Spleen (tissue), 11 donors: ENCODE measurements at regions not wholly inside any gene's neighbourhood (a gene's known extent, or its start where the extent isn't known, plus 50 kb on each side); places are given as distances from the start of the nearest gene placed in this dataset.

Experiments
- DNase-seq: peaks from one replicate; pipeline ENCODE4 v3.0.0-alpha.2; 2020
- H3K27ac ChIP-seq, 8 donors: fragments of 200-600 bp; sonication (generic) in 7 of 8; 1 replicate in 4 of 8; 2 replicates in 4 of 8; pipeline versions ENCODE4 v1.5.0 to v1.8.0; 2016 to 2021; ENCODE audit warnings: inconsistent platforms in 4 of 8, mild to moderate bottlenecking in 4 of 8, moderate library complexity in 1 of 8
- H3K27me3 ChIP-seq, 7 donors: fragments of 200-600 bp; sonication (generic) in 6 of 7; replicated peaks in 1 of 7; 1 replicate in 4 of 7; 2 replicates in 3 of 7; pipeline versions ENCODE4 v1.5.0 to v1.8.0; 2016 to 2021; ENCODE audit warnings: inconsistent platforms in 3 of 7, mild to moderate bottlenecking in 1 of 7
- H3K36me3 ChIP-seq, 6 donors: fragments of 200-600 bp; sonication (generic) in 5 of 6; 1 replicate in 4 of 6; 2 replicates in 2 of 6; pipeline versions ENCODE4 v1.5.0 to v1.8.0; 2016 to 2021; ENCODE audit warnings: inconsistent platforms in 2 of 6
- H3K4me1 ChIP-seq, 6 donors: fragments of 200-600 bp; sonication (generic) in 5 of 6; 1 replicate in 3 of 6; 2 replicates in 3 of 6; pipeline versions ENCODE4 v1.5.0 to v1.8.0; 2016 to 2021; ENCODE audit warnings: inconsistent platforms in 3 of 6
- H3K4me3 ChIP-seq, 8 donors: fragments of 200-600 bp; sonication (generic) in 7 of 8; 1 replicate in 4 of 8; 2 replicates in 4 of 8; pipeline versions ENCODE4 v1.5.0 to v1.8.0; 2016 to 2021; ENCODE audit warnings: inconsistent platforms in 4 of 8, mild to moderate bottlenecking in 4 of 8, moderate library complexity in 2 of 8
- H3K9me3 ChIP-seq, 8 donors: fragments of 200-600 bp; sonication (generic) in 7 of 8; 1 replicate in 4 of 8; 2 replicates in 4 of 8; pipeline versions ENCODE4 v1.5.0 to v1.8.0; 2016 to 2021; ENCODE audit warnings: inconsistent platforms in 4 of 8
- POLR2A ChIP-seq, 3 donors: fragments of 450-650 bp; IDR thresholded peaks; one replicate each; pipeline ENCODE4 v1.5.1; 2017; ENCODE audit warnings: antibody characterized with exemption in 3 of 3, mild to moderate bottlenecking in 1 of 3
- POLR2AphosphoS5 ChIP-seq, 3 donors: sonication (generic); formaldehyde crosslinking; IDR thresholded peaks; one replicate each; pipeline ENCODE4 v1.5.1; 2017; ENCODE audit warnings: antibody characterized with exemption in 3 of 3
- WGBS, 5 donors: extraction: QIAGEN DNeasy Blood & Tissue Kit in 3 of 5; methylation state at CpG; one replicate each; pipeline versions ENCODE4 v1.1.5 to v1.1.7; 2013 to 2018; 5-methylcytosine and 5-hydroxymethylcytosine counted together
- intact Hi-C: fragments of 100-400 bp; cut with DNase I; formaldehyde crosslinking; loops from one replicate; pipeline ENCODE4 v1.15.0; 2023; ENCODE audit warnings: low total_unique reads
- TF ChIP-seq, protein P1 (sequence below), 11 experiments: fragments of 200-600 bp in 7 of 11; fragments of 450-650 bp in 4 of 11; sonication (generic) in 4 of 11; IDR thresholded peaks in 8 of 11; conservative IDR thresholded peaks in 3 of 11; 1 replicate in 7 of 11; 2 replicates in 4 of 11; pipeline versions ENCODE4 v1.4.0 to v1.8.0; 2016 to 2021; ENCODE audit warnings: antibody characterized with exemption in 11 of 11, inconsistent platforms in 4 of 11, mild to moderate bottlenecking in 1 of 11
- donor health status: healthy with polysubstance abuse.
- donor health status: DM: no; HTN: no; CAD: no; lungs with moderate emphysema.
- donor health status: DM: no; HTN: no; CAD: no.
- donor health status: Bipolar disorder and iron deficiency.
- donor health status: healthy.
- donor health status: DM: no; HTN: no; CAD: no.
- donor health status: DM: yes; HTN: yes; CAD: no.

DNA sequence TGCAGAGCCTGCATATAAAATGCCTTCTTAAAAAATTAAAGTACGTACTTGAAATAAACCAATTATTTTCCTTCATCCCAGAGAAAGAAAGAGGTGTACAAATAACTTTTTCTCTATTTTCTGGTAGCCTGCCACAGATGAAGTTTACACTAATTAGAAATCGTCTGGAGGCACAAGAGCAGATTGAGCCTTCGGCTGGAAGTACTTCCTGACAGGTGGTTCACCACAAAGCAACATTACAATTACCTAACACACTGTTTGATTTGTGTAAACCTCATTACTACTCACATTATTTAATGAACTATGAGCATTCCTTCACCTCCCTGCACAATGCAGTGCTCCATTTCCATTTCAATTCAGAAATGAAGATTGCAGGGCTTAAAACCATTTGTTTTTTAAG is 856.1 kb downstream of the SI start:
- 37 to 47% (median 40%) methylated on average over 3 of the region's 3 CpGs for WGBS, 5 donors

DNA sequence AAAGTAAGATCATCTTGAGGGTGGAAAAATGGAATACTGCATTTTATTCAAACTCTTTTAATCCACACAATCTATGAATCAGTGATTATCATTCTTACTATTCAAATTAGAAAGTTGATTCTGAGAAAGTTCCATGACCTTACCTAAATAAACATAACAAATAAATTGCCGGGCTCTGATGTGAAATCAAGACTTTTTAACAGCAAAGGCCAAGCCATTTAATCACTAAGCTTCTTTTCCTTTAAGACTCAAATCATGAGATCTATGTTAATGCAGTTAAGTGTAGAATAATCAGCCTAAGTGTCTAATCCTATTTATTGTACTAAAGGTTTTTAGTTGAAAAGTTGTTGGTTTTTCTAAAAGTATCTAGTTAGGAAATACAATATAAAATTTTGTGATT is 857.0 kb downstream of the SI start:
- 78 to 91% (median 87%) methylated on average over 1 of the region's 1 CpG for WGBS, 5 donors
- intact Hi-C loops, result no loop called here
- no peak for DNase-seq

More for the DNA sequence above, 856.1 kb downstream of the SI start:
- TF ChIP-seq, protein P1, sequence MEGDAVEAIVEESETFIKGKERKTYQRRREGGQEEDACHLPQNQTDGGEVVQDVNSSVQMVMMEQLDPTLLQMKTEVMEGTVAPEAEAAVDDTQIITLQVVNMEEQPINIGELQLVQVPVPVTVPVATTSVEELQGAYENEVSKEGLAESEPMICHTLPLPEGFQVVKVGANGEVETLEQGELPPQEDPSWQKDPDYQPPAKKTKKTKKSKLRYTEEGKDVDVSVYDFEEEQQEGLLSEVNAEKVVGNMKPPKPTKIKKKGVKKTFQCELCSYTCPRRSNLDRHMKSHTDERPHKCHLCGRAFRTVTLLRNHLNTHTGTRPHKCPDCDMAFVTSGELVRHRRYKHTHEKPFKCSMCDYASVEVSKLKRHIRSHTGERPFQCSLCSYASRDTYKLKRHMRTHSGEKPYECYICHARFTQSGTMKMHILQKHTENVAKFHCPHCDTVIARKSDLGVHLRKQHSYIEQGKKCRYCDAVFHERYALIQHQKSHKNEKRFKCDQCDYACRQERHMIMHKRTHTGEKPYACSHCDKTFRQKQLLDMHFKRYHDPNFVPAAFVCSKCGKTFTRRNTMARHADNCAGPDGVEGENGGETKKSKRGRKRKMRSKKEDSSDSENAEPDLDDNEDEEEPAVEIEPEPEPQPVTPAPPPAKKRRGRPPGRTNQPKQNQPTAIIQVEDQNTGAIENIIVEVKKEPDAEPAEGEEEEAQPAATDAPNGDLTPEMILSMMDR (IDR thresholded peaks at IDR 0.05 in 8 of 11, conservative IDR thresholded peaks at IDR 0.05 in 3 of 11), result no peak
- no peak for TF ChIP-seq POLR2AphosphoS5 (IDR thresholded peaks at IDR 0.05)
- no peak for TF ChIP-seq POLR2A (IDR thresholded peaks at IDR 0.05)
- Histone ChIP-seq H3K4me3 (no peak overlapping the region), H3K27ac (no peak overlapping the region), H3K9me3 (peaks cover 0 to 28% (median 12%) of the 10 kb centered on the region in 8 donors), H3K36me3 (no peaks in the 10 kb centered on the region), H3K4me1 (no peaks in the 10 kb centered on the region), H3K27me3 (no peaks in the 10 kb centered on the region)
- no peak for DNase-seq
- intact Hi-C loops, result no loop called here

GRCh38 chr3:164209363-164209762 is 868.9 kb downstream of the SI start:
- Histone ChIP-seq H3K4me3 (no peak overlapping the region), H3K4me1 (no peaks in the 10 kb centered on the region), H3K9me3 (peaks cover 0 to 8% (median 0%) of the 10 kb centered on the region in 8 donors), H3K27ac (no peak overlapping the region), H3K36me3 (no peaks in the 10 kb centered on the region), H3K27me3 (no peaks in the 10 kb centered on the region)
- TF ChIP-seq POLR2AphosphoS5 (IDR thresholded peaks at IDR 0.05), result no peak
- TF ChIP-seq POLR2A (IDR thresholded peaks at IDR 0.05), result no peak
- TF ChIP-seq, protein P1 (IDR thresholded peaks at IDR 0.05 in 8 of 11, conservative IDR thresholded peaks at IDR 0.05 in 3 of 11), result no peak
- 82 to 93% (median 88%) methylated on average over 1 of the region's 1 CpG for WGBS, 5 donors
- intact Hi-C loops, result no loop called here
- no peak for DNase-seq

More for the DNA sequence above, 857.0 kb downstream of the SI start:
- TF ChIP-seq POLR2A (IDR thresholded peaks at IDR 0.05) (no peak), POLR2AphosphoS5 (IDR thresholded peaks at IDR 0.05) (no peak)
- TF ChIP-seq, protein P1 (IDR thresholded peaks at IDR 0.05 in 8 of 11, conservative IDR thresholded peaks at IDR 0.05 in 3 of 11), result no peak
- peaks cover 0 to 27% (median 12%) of the 10 kb centered on the region in 8 donors for H3K9me3 ChIP-seq
- H3K4me3 ChIP-seq, result no peak overlapping the region
- no peaks in the 10 kb centered on the region for H3K4me1 ChIP-seq
- H3K27ac ChIP-seq, result no peak overlapping the region
- H3K36me3 ChIP-seq, result no peaks in the 10 kb centered on the region
- no peaks in the 10 kb centered on the region for H3K27me3 ChIP-seq

- no peaks in the 10 kb centered on the region for H3K27me3 ChIP-seq
- no peak overlapping the region for H3K4me3 ChIP-seq
- WGBS, 5 donors, result 51 to 67% (median 61%) methylated on average over 2 of the region's 2 CpGs
- no peak for DNase-seq
- H3K27ac ChIP-seq, result no peak overlapping the region
- intact Hi-C loops, result no loop called here
- peaks cover 0 to 8% (median 0%) of the 10 kb centered on the region in 8 donors for H3K9me3 ChIP-seq
- no peaks in the 10 kb centered on the region for H3K4me1 ChIP-seq
- TF ChIP-seq POLR2AphosphoS5 (IDR thresholded peaks at IDR 0.05) (no peak), POLR2A (IDR thresholded peaks at IDR 0.05) (no peak)
- TF ChIP-seq, protein P1 (IDR thresholded peaks at IDR 0.05 in 8 of 11, conservative IDR thresholded peaks at IDR 0.05 in 3 of 11), result no peak
- no peaks in the 10 kb centered on the region for H3K36me3 ChIP-seq
Observed at GRCh38 chr3:164208821-164209220, 869.5 kb downstream of the SI start.
